ENCODE measurements at regions not wholly inside any gene's neighbourhood (a gene's known extent, or its start where the extent isn't known, plus 50 kb on each side); places are given as distances from the start of the nearest gene placed in this dataset.
A peak's percentile ranks its signal among the peaks of the same experiment; 100 is the strongest.

- no peak overlapping the region for H3K4me2 ChIP-seq (ENCODE audit: insufficient read depth, low read length)
- no peaks in the 10 kb centered on the region for H3K27me3 ChIP-seq (ENCODE audit: control insufficient read depth in 2 of 2, insufficient read depth in 2 of 2, low read length in 2 of 2)
- H3K9me1 ChIP-seq (ENCODE audit: control insufficient read depth, insufficient read depth, low read length) = no peaks in the 10 kb centered on the region
- H3K9me3 ChIP-seq (replicated peaks; ENCODE audit: control insufficient read depth, insufficient read depth, low read depth, low read length) = no peaks in the 10 kb centered on the region
- no TSS peak for BruUV-seq (replicated peaks)
- FAIRE-seq = no peak
- ChIA-PET CTCF (ENCODE audit: low intra/inter-chr PET ratio) (interaction anchor here (0.7 kb wide), 1 partner anchor 1424 kb away, joined by 3 read pairs; no protein-coding TSS in a partner anchor), POLR2A (no interaction called here)
- TF ChIP-seq SNIP1 (IDR thresholded peaks at IDR 0.05; ENCODE audit: low read depth) (no peak), HMBOX1 (IDR thresholded peaks at IDR 0.05) (peak; percentile 63; the same call in 1 of the 2 replicates)
- 0% methylated on average over 2 of the region's 2 CpGs for WGBS (ENCODE audit: insufficient coverage, low coverage, missing lambda C conversion rate)
- H4K20me1 ChIP-seq (replicated peaks; ENCODE audit: control insufficient read depth, insufficient read depth, low read length) = no peaks in the 10 kb centered on the region
- H3K79me2 ChIP-seq (ENCODE audit: control insufficient read depth, insufficient read depth, low read length) = no peaks in the 10 kb centered on the region
- no peak overlapping the region for H3K9ac ChIP-seq (ENCODE audit: insufficient read depth in 1 of 2, low read depth in 2 of 2, low read length in 2 of 2)
- in situ Hi-C loops (cut with MboI) (no loop called here), intact Hi-C loops (cut with micrococcal nuclease) (loop anchor here (5.0 kb wide), 1 partner anchor 81 kb away; no protein-coding TSS in a partner anchor)
- ATAC-seq = no peak
- no peaks in the 10 kb centered on the region for H3K36me3 ChIP-seq (ENCODE audit: control insufficient read depth, insufficient read depth, low read length)
- no peak overlapping the region for H3K4me3 ChIP-seq
- DNase-seq (ENCODE audit: extremely low read depth in 1 of 4, low spot score in 3 of 4) = no peak
- H2AFZ ChIP-seq (ENCODE audit: low read depth, low read length) = no peak overlapping the region
- no peaks in the 10 kb centered on the region for H3K4me1 ChIP-seq (replicated peaks in 1 of 2; ENCODE audit: control insufficient read depth in 2 of 2, insufficient read depth in 2 of 2, low read length in 2 of 2)
- H3K27ac ChIP-seq (ENCODE audit: extremely low read depth, low read depth, low read length) = no peak overlapping the region
Measured at GRCh38 chr4:85416094-85416493, 58.9 kb upstream of the ARHGAP24 start.

- intact Hi-C loops (cut with micrococcal nuclease) = loop anchor here (2.0 to 5.0 kb wide), 2 partner anchors 78 to 330 kb away; no protein-coding TSS in a partner anchor
- Histone ChIP-seq H3K4me2 (ENCODE audit: insufficient read depth, low read length) (no peak overlapping the region), H2AFZ (ENCODE audit: low read depth, low read length) (no peak overlapping the region), H3K9me1 (ENCODE audit: control insufficient read depth, insufficient read depth, low read length) (no peaks in the 10 kb centered on the region), H3K9ac (ENCODE audit: insufficient read depth in 1 of 2, low read depth in 2 of 2, low read length in 2 of 2) (no peak overlapping the region), H3K4me1 (replicated peaks in 1 of 2; ENCODE audit: control insufficient read depth in 2 of 2, insufficient read depth in 2 of 2, low read length in 2 of 2) (no peaks in the 10 kb centered on the region), H3K79me2 (ENCODE audit: control insufficient read depth, insufficient read depth, low read length) (no peaks in the 10 kb centered on the region), H3K9me3 (replicated peaks; ENCODE audit: control insufficient read depth, insufficient read depth, low read depth, low read length) (no peaks in the 10 kb centered on the region), H3K27me3 (ENCODE audit: control insufficient read depth in 2 of 2, insufficient read depth in 2 of 2, low read length in 2 of 2) (no peaks in the 10 kb centered on the region), H4K20me1 (replicated peaks; ENCODE audit: control insufficient read depth, insufficient read depth, low read length) (no peaks in the 10 kb centered on the region), H3K36me3 (ENCODE audit: control insufficient read depth, insufficient read depth, low read length) (no peaks in the 10 kb centered on the region), H3K4me3 (no peak overlapping the region), H3K27ac (ENCODE audit: extremely low read depth, low read depth, low read length) (no peak overlapping the region)
- no peak for TF ChIP-seq ETV6 (IDR thresholded peaks at IDR 0.05; ENCODE audit: borderline replicate concordance in 1 of 2, low read depth in 2 of 2, low read length in 1 of 2)
- TF ChIP-seq ETV6 (CRISPR knock-in tag; IDR thresholded peaks at IDR 0.05; ENCODE audit: borderline replicate concordance) = no peak
- DNase-seq (ENCODE audit: extremely low read depth in 1 of 4, low spot score in 3 of 4) = no peak
- no peak for FAIRE-seq
- ChIA-PET POLR2A (no interaction called here), CTCF (ENCODE audit: low intra/inter-chr PET ratio) (interaction anchor here (1.9 kb wide), 1 partner anchor 329 kb away, joined by 9 read pairs; no protein-coding TSS in a partner anchor)
- in situ Hi-C loops (cut with MboI) = no loop called here
- WGBS (ENCODE audit: insufficient coverage, low coverage, missing lambda C conversion rate) = 0% methylated on average over 2 of the region's 2 CpGs
- no TSS peak for BruUV-seq (replicated peaks)
- ATAC-seq = no peak
Measured at GRCh38 chr4:85419103-85419502, 55.8 kb upstream of the ARHGAP24 start.

Data from K562 (cell line).